Stomach (tissue), 8 donors: ENCODE measurements at regions not wholly inside any gene's neighbourhood (a gene's known extent, or its start where the extent isn't known, plus 50 kb on each side); places are given as distances from the start of the nearest gene placed in this dataset.
"Not testable (repeated sequence)": the region's sequence is repeated elsewhere in the genome, so short reads cannot be mapped to it uniquely, and the experiment has no call there.

ENCODE experiments used
- DNase-seq, 2 donors: peaks; one replicate each; pipeline versions ENCODE4 v3.0.0 to v3.0.0-alpha.2; 2013 to 2019
- H3K27ac ChIP-seq, 5 donors: fragments of 200-600 bp in 4 of 5; sonication (generic) in 4 of 5; one replicate each; pipeline ENCODE4 v1.5.1; 2013 to 2019; ENCODE audit warnings: mild to moderate bottlenecking in 1 of 5, moderate library complexity in 1 of 5
- H3K27me3 ChIP-seq, 3 donors: fragments of 200-600 bp; sonication (generic); one replicate each; pipeline ENCODE4 v1.5.1; 2017 to 2019; ENCODE audit warnings: mixed run types in 1 of 3
- H3K36me3 ChIP-seq, 4 donors: fragments of 200-600 bp; sonication (generic); 1 replicate in 3 of 4; 2 replicates in 1 of 4; pipeline ENCODE4 v1.5.1; 2016 to 2019
- H3K4me1 ChIP-seq, 4 donors: fragments of 200-600 bp; sonication (generic); one replicate each; pipeline ENCODE4 v1.5.1; 2016 to 2019
- H3K4me3 ChIP-seq, 4 donors: fragments of 200-600 bp; sonication (generic) in 3 of 4; one replicate each; pipeline ENCODE4 v1.5.1; 2016 to 2019; ENCODE audit warnings: mild to moderate bottlenecking in 1 of 4
- H3K9me3 ChIP-seq, 4 donors: fragments of 200-600 bp; sonication (generic); one replicate each; pipeline ENCODE4 v1.5.1; 2016 to 2019
- CTCF ChIP-seq, 7 experiments: fragments of 450-650 bp in 4 of 7; fragments of 200-600 bp in 3 of 7; sonication (generic) in 3 of 7; IDR thresholded peaks; one replicate each; pipeline ENCODE4 v1.5.1; 2016 to 2019; ENCODE audit warnings: antibody characterized with exemption in 7 of 7, control low read depth in 2 of 7, mild to moderate bottlenecking in 1 of 7
- EP300 ChIP-seq: sonication (generic); formaldehyde crosslinking; IDR thresholded peaks from one replicate; pipeline ENCODE4 v1.6.1; 2017; ENCODE audit warnings: antibody characterized with exemption
- POLR2A ChIP-seq, 4 donors: fragments of 450-650 bp; IDR thresholded peaks; one replicate each; pipeline ENCODE4 v1.6.1; 2016; ENCODE audit warnings: antibody characterized with exemption in 4 of 4, control low read depth in 2 of 4, mild to moderate bottlenecking in 1 of 4, moderate library complexity in 1 of 4
- POLR2AphosphoS5 ChIP-seq, 3 donors: sonication (generic); formaldehyde crosslinking; IDR thresholded peaks; one replicate each; pipeline ENCODE4 v1.6.1; 2016; ENCODE audit warnings: antibody characterized with exemption in 3 of 3
- WGBS, 5 donors: extraction: QIAGEN DNeasy Blood & Tissue Kit in 3 of 5; methylation state at CpG; one replicate each; pipeline versions ENCODE4 v1.1.5 to v1.1.7; 2013 to 2018; 5-methylcytosine and 5-hydroxymethylcytosine counted together
- intact Hi-C: fragments of 100-400 bp; cut with DNase I; formaldehyde crosslinking; loops from one replicate; pipeline ENCODE4 v1.15.1; 2023; ENCODE audit warnings: low total_unique reads
- donor health status: healthy with polysubstance abuse.
- donor health status: Bipolar disorder and iron deficiency.
- donor health status: healthy.

DNA sequence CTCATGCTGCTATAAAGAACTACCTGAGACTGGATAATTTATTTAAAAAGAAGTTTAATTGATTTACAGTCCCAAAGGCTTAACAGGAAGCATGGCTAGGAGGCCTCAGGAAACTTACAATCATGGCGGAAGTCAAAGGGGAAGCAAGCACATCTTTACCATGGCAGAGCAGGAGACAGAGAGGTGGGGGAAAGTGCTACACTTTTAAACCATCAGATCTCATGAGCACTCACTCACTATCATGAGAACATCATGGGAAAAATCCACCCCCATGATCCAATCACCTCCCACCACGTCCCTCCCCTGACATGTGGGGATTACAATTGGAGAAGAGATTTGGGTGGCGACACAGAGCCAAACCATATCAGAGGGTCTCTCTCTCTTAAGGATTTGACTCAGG is 108.6 kb upstream of the PODXL start:
- peaks cover 0 to 4% (median 0%) of the 10 kb centered on the region in 4 donors for H3K9me3 ChIP-seq
- no peaks in the 10 kb centered on the region for H3K36me3 ChIP-seq
- no peak overlapping the region for H3K27ac ChIP-seq
- no peak for DNase-seq
- no peak overlapping the region for H3K4me3 ChIP-seq
- intact Hi-C loops = no loop called here
- H3K4me1 ChIP-seq = no peaks in the 10 kb centered on the region
- no peaks in the 10 kb centered on the region for H3K27me3 ChIP-seq
- WGBS, 5 donors = 79 to 88% (median 82%) methylated on average over 3 of the region's 3 CpGs
- TF ChIP-seq POLR2A (IDR thresholded peaks at IDR 0.05) = no peak

DNA sequence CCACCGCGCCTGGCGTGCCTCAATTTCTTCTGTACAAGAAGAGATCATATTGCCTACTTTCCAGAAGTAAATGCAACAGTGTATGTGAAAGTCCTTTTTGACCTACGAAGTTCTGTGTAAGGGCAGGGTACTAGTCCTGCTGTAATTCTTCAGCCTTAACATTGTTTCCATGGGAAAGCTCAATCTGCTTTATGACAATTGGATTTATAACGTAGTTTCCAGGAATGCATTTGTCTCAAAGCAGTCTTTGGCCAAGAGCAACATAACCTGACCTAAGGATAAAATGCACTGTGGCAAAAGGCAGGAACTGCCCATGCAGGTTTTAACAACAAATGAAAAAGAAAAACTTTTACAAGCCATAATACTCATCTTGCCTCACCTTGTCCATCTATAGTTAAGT is 108.1 kb upstream of the PODXL start:
- intact Hi-C loops = no loop called here
- 80 to 95% (median 84%) methylated on average over 5 of the region's 5 CpGs for WGBS, 5 donors
- peaks cover 0 to 4% (median 0%) of the 10 kb centered on the region in 4 donors for H3K9me3 ChIP-seq
- TF ChIP-seq EP300 (no peak), POLR2AphosphoS5 (IDR thresholded peaks at IDR 0.05) (no peak), CTCF (IDR thresholded peaks at IDR 0.05) (no peak), POLR2A (IDR thresholded peaks at IDR 0.05) (no peak)
- no peaks in the 10 kb centered on the region for H3K27me3 ChIP-seq
- H3K36me3 ChIP-seq = no peaks in the 10 kb centered on the region
- no peak for DNase-seq
- H3K4me1 ChIP-seq = no peaks in the 10 kb centered on the region
- no peak overlapping the region for H3K27ac ChIP-seq
- H3K4me3 ChIP-seq = no peak overlapping the region

DNA sequence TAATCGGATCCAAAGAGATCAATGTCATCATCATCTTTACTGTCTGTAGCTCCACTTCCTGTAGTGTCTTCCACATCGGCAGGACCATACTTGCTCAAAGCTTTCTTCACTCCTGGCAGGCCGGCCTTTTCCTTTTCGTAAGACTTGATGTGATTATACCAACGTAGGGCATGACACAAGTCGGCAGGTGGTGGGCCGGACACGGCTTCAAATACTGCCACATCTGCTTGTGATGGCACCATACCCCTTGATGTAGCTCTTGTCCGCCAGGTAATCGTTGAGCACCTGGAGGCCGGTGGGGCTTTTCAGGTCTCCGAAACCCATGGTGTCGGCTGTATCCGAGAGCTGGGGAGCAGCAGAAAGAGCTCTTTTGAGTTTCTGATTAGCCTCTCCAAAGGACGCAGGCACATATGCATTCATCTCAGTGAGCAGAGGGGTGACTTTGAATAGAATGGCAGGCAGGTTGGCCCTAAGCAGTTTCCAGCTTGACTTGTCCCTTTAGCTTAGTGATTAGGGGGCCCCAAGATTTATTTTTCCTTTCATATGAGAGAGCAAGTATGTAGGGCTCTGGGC is 106.0 kb upstream of the PODXL start:
- H3K27me3 ChIP-seq, H3K4me1 ChIP-seq, H3K27ac ChIP-seq, H3K9me3 ChIP-seq, H3K36me3 ChIP-seq, DNase-seq, intact Hi-C loops, H3K4me3 ChIP-seq: not testable (repeated sequence)
- WGBS, 5 donors = 73 to 81% (median 78%) methylated on average over 8 to 15 of the region's 15 CpGs

- H3K4me3 ChIP-seq = no peak overlapping the region
- H3K27me3 ChIP-seq = peaks cover 0 to 22% (median 0%) of the 10 kb centered on the region in 3 donors
- peak in 1 of 2 donors; percentile 19 for DNase-seq
- TF ChIP-seq POLR2A (IDR thresholded peaks at IDR 0.05) (no peak), CTCF (IDR thresholded peaks at IDR 0.05) (no peak), EP300 (no peak), POLR2AphosphoS5 (IDR thresholded peaks at IDR 0.05) (no peak)
- H3K4me1 ChIP-seq = no peaks in the 10 kb centered on the region
- H3K36me3 ChIP-seq = no peaks in the 10 kb centered on the region
- intact Hi-C loops = no loop called here
- 56 to 80% (median 69%) methylated on average over 3 of the region's 3 CpGs for WGBS, 5 donors
- peak overlapping the region in 3 of 5 donors; percentile 2 to 42 (median 29) for H3K27ac ChIP-seq
- H3K9me3 ChIP-seq = no peaks in the 10 kb centered on the region
These were observed 101.5 kb upstream of the PODXL start for GRCh38 chr7:131657881-131658280.

- H3K4me1 ChIP-seq = no peaks in the 10 kb centered on the region
- H3K27ac ChIP-seq = peak overlapping the region in 2 of 5 donors; percentile 2 to 29
- H3K9me3 ChIP-seq = no peaks in the 10 kb centered on the region
- peaks cover 0 to 25% (median 0%) of the 10 kb centered on the region in 3 donors for H3K27me3 ChIP-seq
- no peak for DNase-seq
- 71 to 83% (median 75%) methylated on average over 9 to 10 of the region's 10 CpGs for WGBS, 5 donors
- H3K36me3 ChIP-seq = no peaks in the 10 kb centered on the region
- H3K4me3 ChIP-seq = no peak overlapping the region
- intact Hi-C loops = no loop called here
- no peak for TF ChIP-seq CTCF (IDR thresholded peaks at IDR 0.05)
- TF ChIP-seq POLR2AphosphoS5 (IDR thresholded peaks at IDR 0.05) = no peak
- TF ChIP-seq POLR2A (IDR thresholded peaks at IDR 0.05) = no peak
- TF ChIP-seq EP300 = no peak
These were observed 100.7 kb upstream of the PODXL start for GRCh38 chr7:131656980-131657723.
